Pancreas (tissue), 10 donors: ENCODE measurements at regions not wholly inside any gene's neighbourhood (a gene's known extent, or its start where the extent isn't known, plus 50 kb on each side); places are given as distances from the start of the nearest gene placed in this dataset.

Experiments
- ATAC-seq, 4 donors: fragments of 200-7000 bp; cut with Tn5 transposase; one replicate each; pipeline versions ENCODE4 v1.8.0 to v1.9.1; 2020; ENCODE audit warnings: mild to moderate bottlenecking in 4 of 4, moderate library complexity in 4 of 4
- DNase-seq, 6 donors: peaks; one replicate each; pipeline ENCODE4 v3.0.0-alpha.2; 2020
- FAIRE-seq: peaks from 2 replicates; lab custom pipeline; 2012; peaks lifted over from hg19 to GRCh38; lab: Jason Lieb, UNC
- H3K27ac ChIP-seq, 4 donors: fragments of 200-600 bp; sonication (generic); 1 replicate in 3 of 4; 2 replicates in 1 of 4; pipeline versions ENCODE4 v1.5.0 to v1.8.0; 2020
- H3K27me3 ChIP-seq, 4 donors: fragments of 200-600 bp; one replicate each; pipeline ENCODE4 v1.8.0; 2021
- H3K36me3 ChIP-seq, 3 donors: fragments of 200-600 bp; sonication (generic) in 1 of 3; one replicate each; pipeline versions ENCODE4 v1.5.0 to v1.8.0; 2020 to 2021
- H3K4me1 ChIP-seq, 3 donors: fragments of 200-600 bp; one replicate each; pipeline ENCODE4 v1.8.0; 2021
- H3K4me3 ChIP-seq, 4 donors: fragments of 200-600 bp; sonication (generic) in 2 of 4; one replicate each; pipeline versions ENCODE4 v1.5.0 to v1.8.0; 2020 to 2021
- H3K9me3 ChIP-seq, 4 donors: fragments of 200-600 bp; one replicate each; pipeline ENCODE4 v1.8.0; 2021
- CTCF ChIP-seq, 4 donors: fragments of 200-600 bp; sonication (generic) in 3 of 4; IDR thresholded peaks; one replicate each; pipeline versions ENCODE4 v1.5.0 to v1.8.0; 2021; ENCODE audit warnings: antibody characterized with exemption in 4 of 4
- WGBS, 2 donors: extraction: QIAGEN DNeasy Blood & Tissue Kit; methylation state at CpG; one replicate each; pipeline ENCODE4 v1.1.7; 2013; 5-methylcytosine and 5-hydroxymethylcytosine counted together
- intact Hi-C, 3 donors: fragments of 100-400 bp; cut with DNase I; formaldehyde crosslinking; loops; one replicate each; pipeline versions ENCODE4 v1.11.1 to v1.14.2; 2022
- donor health status: healthy with polysubstance abuse.
- donor health status: DM: no; HTN: no; CAD: no; lungs with moderate emphysema.
- donor health status: DM: no; HTN: no; CAD: no.
- donor health status: control.
- donor health status: control.
- donor health status: Bipolar disorder and iron deficiency.
- donor health status: DM: yes; HTN: yes; CAD: no.
- donor health status: DM: no; HTN: no; CAD: no.
- donor health status: DM: no; HTN: no; CAD: no.
- donor health status: DM: yes; HTN: yes; CAD: no.

GRCh38 chr3:124634210-124635168 lies 95.8 kb upstream of the UMPS start:
- Histone ChIP-seq H3K27me3 (no peaks in the 10 kb centered on the region), H3K9me3 (no peaks in the 10 kb centered on the region), H3K36me3 (no peaks in the 10 kb centered on the region), H3K4me3 (no peak overlapping the region), H3K27ac (peak overlapping the region; percentile 0 to 81 (median 34)), H3K4me1 (peaks cover 23 to 45% (median 25%) of the 10 kb centered on the region in 3 donors)
- WGBS, 2 donors: 86 to 87% methylated on average over 15 of the region's 15 CpGs
- TF ChIP-seq CTCF (IDR thresholded peaks at IDR 0.05): no peak
- ATAC-seq (peak in 2 of 4 donors; percentile 12 to 17), FAIRE-seq (no peak), DNase-seq (no peak)
- intact Hi-C loops: no loop called here

- DNase-seq (peak in 1 of 6 donors; percentile 26), ATAC-seq (peak; percentile 30 to 75 (median 68)), FAIRE-seq (no peak)
- Histone ChIP-seq H3K27ac (peak overlapping the region; percentile 0 to 81 (median 34)), H3K36me3 (no peaks in the 10 kb centered on the region), H3K4me3 (no peak overlapping the region), H3K4me1 (peaks cover 23 to 40% (median 25%) of the 10 kb centered on the region in 3 donors), H3K9me3 (no peaks in the 10 kb centered on the region), H3K27me3 (no peaks in the 10 kb centered on the region)
- 48 to 64% methylated on average over 1 of the region's 1 CpG for WGBS, 2 donors
- no peak for TF ChIP-seq CTCF (IDR thresholded peaks at IDR 0.05)
- intact Hi-C loops: no loop called here
Measured at GRCh38 chr3:124635169-124635539, 95.1 kb upstream of the UMPS start.

DNA sequence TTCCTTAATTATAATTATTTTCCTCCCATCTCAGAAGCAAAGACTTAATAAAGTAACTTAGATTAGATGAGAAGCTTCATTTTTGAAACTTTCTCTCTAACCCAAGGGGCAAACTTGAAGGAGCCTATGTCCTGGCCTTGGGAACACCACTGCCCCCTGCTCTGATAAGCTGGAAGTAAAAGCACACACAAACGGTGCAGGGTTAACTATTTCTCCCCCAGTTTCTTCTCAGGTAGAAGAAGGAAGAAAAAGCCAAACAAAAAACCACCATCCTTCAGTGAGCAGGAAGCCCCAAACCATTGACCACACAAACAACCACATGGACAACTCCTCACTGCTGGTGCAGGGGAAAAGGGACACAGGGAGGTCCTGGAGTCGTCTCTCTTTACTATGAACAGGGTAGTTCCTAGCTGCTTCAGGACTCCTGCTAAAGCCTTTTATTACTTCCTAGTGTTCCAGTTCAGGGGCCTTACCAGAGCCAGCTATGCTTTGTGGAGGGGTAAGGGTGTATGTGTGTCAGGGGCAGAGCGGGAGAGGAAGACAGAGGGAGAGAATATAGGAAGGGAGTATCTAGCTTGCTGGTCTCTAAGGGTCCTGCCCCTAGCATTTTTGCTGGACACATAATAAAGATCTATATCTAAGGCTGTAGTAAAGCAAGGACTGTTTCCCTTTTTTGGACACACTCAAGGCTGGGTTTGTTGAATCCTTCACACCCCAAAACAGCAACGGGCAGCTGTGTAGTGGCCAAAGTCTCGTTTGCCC lies 94.0 kb upstream of the UMPS start:
- peak overlapping the region; percentile 0 to 81 (median 43) for H3K27ac ChIP-seq
- no peak for FAIRE-seq
- no peak for DNase-seq
- H3K4me1 ChIP-seq: peaks cover 23 to 35% (median 25%) of the 10 kb centered on the region in 3 donors
- ATAC-seq: peak in 3 of 4 donors; percentile 5 to 23 (median 9)
- WGBS, 2 donors: 41 to 51% methylated on average over 5 of the region's 5 CpGs
- no peak overlapping the region for H3K4me3 ChIP-seq
- intact Hi-C loops: no loop called here
- no peaks in the 10 kb centered on the region for H3K27me3 ChIP-seq
- H3K9me3 ChIP-seq: no peaks in the 10 kb centered on the region
- no peak for TF ChIP-seq CTCF (IDR thresholded peaks at IDR 0.05)
- H3K36me3 ChIP-seq: no peaks in the 10 kb centered on the region

DNA sequence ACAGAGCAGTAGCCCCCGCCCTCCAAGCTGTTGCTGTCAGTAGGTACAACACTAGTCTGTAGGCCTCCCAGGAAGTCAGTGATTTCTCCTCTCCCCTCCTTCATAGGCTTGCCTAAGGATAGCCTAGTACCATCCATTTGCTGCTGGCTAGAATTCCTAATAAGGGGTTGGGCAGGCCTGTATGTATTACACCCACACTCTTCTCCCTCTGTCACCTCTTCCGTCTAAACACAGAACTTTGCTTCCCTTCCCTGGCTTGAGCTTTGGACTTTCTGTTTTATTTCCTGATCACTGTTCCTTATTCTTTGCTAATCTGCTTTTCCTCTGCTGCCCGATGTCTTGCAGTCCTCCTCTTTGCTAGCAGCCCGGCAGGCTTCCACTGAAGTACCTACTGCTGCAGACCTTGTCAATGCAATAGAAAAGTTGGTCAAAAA lies 93.4 kb upstream of the UMPS start:
- FAIRE-seq (no peak), ATAC-seq (peak; percentile 38 to 74 (median 56)), DNase-seq (no peak)
- intact Hi-C loops: no loop called here
- H3K27me3 ChIP-seq: no peaks in the 10 kb centered on the region
- no peak for TF ChIP-seq CTCF (IDR thresholded peaks at IDR 0.05)
- WGBS, 2 donors: 54 to 55% methylated on average over 4 of the region's 4 CpGs
- no peaks in the 10 kb centered on the region for H3K36me3 ChIP-seq
- H3K4me3 ChIP-seq: no peak overlapping the region
- peak overlapping the region; percentile 0 to 81 (median 43) for H3K27ac ChIP-seq
- H3K9me3 ChIP-seq: no peaks in the 10 kb centered on the region
- peaks cover 23 to 30% (median 25%) of the 10 kb centered on the region in 3 donors for H3K4me1 ChIP-seq
